ENCODE measurements at regions not wholly inside any gene's neighbourhood (a gene's known extent, or its start where the extent isn't known, plus 50 kb on each side); places are given as distances from the start of the nearest gene placed in this dataset.

- no peaks in the 10 kb centered on the region for H3K4me1 ChIP-seq (ENCODE audit: control insufficient read depth in 4 of 4, insufficient read depth in 4 of 4, low read length in 3 of 4)
- peaks cover 0 to 5% (median 0%) of the 10 kb centered on the region in 4 donors for H3K27me3 ChIP-seq (ENCODE audit: control insufficient read depth in 4 of 4, insufficient read depth in 4 of 4, low read length in 3 of 4)
- no peaks in the 10 kb centered on the region for H3K36me3 ChIP-seq (ENCODE audit: control insufficient read depth in 4 of 4, insufficient read depth in 3 of 4, low read depth in 1 of 4, low read length in 3 of 4)
- no peak overlapping the region for H3K27ac ChIP-seq (ENCODE audit: low read depth in 1 of 2, low read length in 2 of 2)
- no peaks in the 10 kb centered on the region for H3K9me3 ChIP-seq (ENCODE audit: control insufficient read depth in 4 of 4, low read length in 3 of 4)
- H3K4me3 ChIP-seq (ENCODE audit: low read depth in 1 of 3, low read length in 3 of 3), result no peak overlapping the region
- WGBS, result 55% methylated on average over 1 of the region's 1 CpG
- no peak for TF ChIP-seq NR2F2 (IDR thresholded peaks at IDR 0.05)
- no peak for TF ChIP-seq REST (IDR thresholded peaks at IDR 0.05)
- TF ChIP-seq FOXA1 (IDR thresholded peaks at IDR 0.05), result no peak
- TF ChIP-seq SP1 (IDR thresholded peaks at IDR 0.05), result no peak
- TF ChIP-seq ZBTB33 (IDR thresholded peaks at IDR 0.05), result no peak
- TF ChIP-seq ATF3 (IDR thresholded peaks at IDR 0.05), result no peak
- TF ChIP-seq RAD21 (IDR thresholded peaks at IDR 0.05), result no peak
- no peak for TF ChIP-seq TAF1 (conservative IDR thresholded peaks at IDR 0.05)
- no peak for TF ChIP-seq FOXA2 (IDR thresholded peaks at IDR 0.05)
- TF ChIP-seq, protein P1, sequence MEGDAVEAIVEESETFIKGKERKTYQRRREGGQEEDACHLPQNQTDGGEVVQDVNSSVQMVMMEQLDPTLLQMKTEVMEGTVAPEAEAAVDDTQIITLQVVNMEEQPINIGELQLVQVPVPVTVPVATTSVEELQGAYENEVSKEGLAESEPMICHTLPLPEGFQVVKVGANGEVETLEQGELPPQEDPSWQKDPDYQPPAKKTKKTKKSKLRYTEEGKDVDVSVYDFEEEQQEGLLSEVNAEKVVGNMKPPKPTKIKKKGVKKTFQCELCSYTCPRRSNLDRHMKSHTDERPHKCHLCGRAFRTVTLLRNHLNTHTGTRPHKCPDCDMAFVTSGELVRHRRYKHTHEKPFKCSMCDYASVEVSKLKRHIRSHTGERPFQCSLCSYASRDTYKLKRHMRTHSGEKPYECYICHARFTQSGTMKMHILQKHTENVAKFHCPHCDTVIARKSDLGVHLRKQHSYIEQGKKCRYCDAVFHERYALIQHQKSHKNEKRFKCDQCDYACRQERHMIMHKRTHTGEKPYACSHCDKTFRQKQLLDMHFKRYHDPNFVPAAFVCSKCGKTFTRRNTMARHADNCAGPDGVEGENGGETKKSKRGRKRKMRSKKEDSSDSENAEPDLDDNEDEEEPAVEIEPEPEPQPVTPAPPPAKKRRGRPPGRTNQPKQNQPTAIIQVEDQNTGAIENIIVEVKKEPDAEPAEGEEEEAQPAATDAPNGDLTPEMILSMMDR (IDR thresholded peaks at IDR 0.05; ENCODE audit: low read depth, low read length, missing input control), result no peak
- no peak for TF ChIP-seq JUND (IDR thresholded peaks at IDR 0.05)
- TF ChIP-seq EGR1 (IDR thresholded peaks at IDR 0.05; ENCODE audit: low read depth in 2 of 2), result no peak
- TF ChIP-seq HNF4G (IDR thresholded peaks at IDR 0.05), result no peak
- TF ChIP-seq YY1 (IDR thresholded peaks at IDR 0.05), result no peak
- TF ChIP-seq GABPA (IDR thresholded peaks at IDR 0.05 in 1 of 2, conservative IDR thresholded peaks at IDR 0.05 in 1 of 2), result no peak
- TF ChIP-seq HNF4A (conservative IDR thresholded peaks at IDR 0.05), result no peak
- TF ChIP-seq RXRA (IDR thresholded peaks at IDR 0.05), result no peak
- no peak for TF ChIP-seq MAX (IDR thresholded peaks at IDR 0.05)
- no peak overlapping the region for H3K9ac ChIP-seq (ENCODE audit: low read depth in 1 of 2, low read length in 2 of 2)
- no peak for DNase-seq (ENCODE audit: low spot score)
Observed at GRCh38 chr22:20638507-20638870, 131.1 kb downstream of the MED15 start.
